ENCODE measurements at regions not wholly inside any gene's neighbourhood (a gene's known extent, or its start where the extent isn't known, plus 50 kb on each side); places are given as distances from the start of the nearest gene placed in this dataset.

GRCh38 chr12:3991798-3992580 is 118.8 kb upstream of the PARP11 start:
- Histone ChIP-seq H3K36me3 (ENCODE audit: insufficient read depth, low read length) (no peaks in the 10 kb centered on the region), H3K27ac (ENCODE audit: low read length) (no peak overlapping the region), H3K9ac (ENCODE audit: low read length) (no peak overlapping the region), H3K79me2 (replicated peaks; ENCODE audit: insufficient read depth, low read length) (no peaks in the 10 kb centered on the region), H3K4me2 (ENCODE audit: low read length) (no peak overlapping the region), H3K9me3 (ENCODE audit: low read length) (no peaks in the 10 kb centered on the region), H3K9me2 (ENCODE audit: insufficient read depth, low read length) (no peaks in the 10 kb centered on the region), H2AFZ (ENCODE audit: low read depth, low read length) (no peak overlapping the region), H3K4me3 (ENCODE audit: low read length) (no peak overlapping the region), H3F3A (ENCODE audit: insufficient read depth, low read length, poor library complexity, severe bottlenecking) (no peaks in the 10 kb centered on the region), H3K27me3 (ENCODE audit: insufficient read depth, low read depth, low read length) (no peaks in the 10 kb centered on the region), H4K20me1 (ENCODE audit: insufficient read depth) (no peaks in the 10 kb centered on the region)
- TF ChIP-seq EP300 (conservative IDR thresholded peaks at IDR 0.05; ENCODE audit: poor library complexity, severe bottlenecking), result no peak
- TF ChIP-seq EZH2 (IDR thresholded peaks at IDR 0.05; ENCODE audit: borderline replicate concordance, insufficient read depth, low read length, poor library complexity, severe bottlenecking), result no peak
- no peak for TF ChIP-seq SMC3 (conservative IDR thresholded peaks at IDR 0.05; ENCODE audit: poor library complexity)

- Histone ChIP-seq H2AFZ (ENCODE audit: low read depth, low read length) (no peak overlapping the region), H3F3A (ENCODE audit: insufficient read depth, low read length, poor library complexity, severe bottlenecking) (no peaks in the 10 kb centered on the region), H3K9me3 (ENCODE audit: low read length) (no peaks in the 10 kb centered on the region), H3K9me2 (ENCODE audit: insufficient read depth, low read length) (no peaks in the 10 kb centered on the region), H3K36me3 (ENCODE audit: insufficient read depth, low read length) (no peaks in the 10 kb centered on the region), H4K20me1 (ENCODE audit: insufficient read depth) (no peaks in the 10 kb centered on the region), H3K4me3 (ENCODE audit: low read length) (no peak overlapping the region), H3K27me3 (ENCODE audit: insufficient read depth, low read depth, low read length) (no peaks in the 10 kb centered on the region), H3K27ac (ENCODE audit: low read length) (no peak overlapping the region), H3K79me2 (replicated peaks; ENCODE audit: insufficient read depth, low read length) (no peaks in the 10 kb centered on the region), H3K9ac (ENCODE audit: low read length) (no peak overlapping the region), H3K4me2 (ENCODE audit: low read length) (no peak overlapping the region)
- TF ChIP-seq, protein P1, sequence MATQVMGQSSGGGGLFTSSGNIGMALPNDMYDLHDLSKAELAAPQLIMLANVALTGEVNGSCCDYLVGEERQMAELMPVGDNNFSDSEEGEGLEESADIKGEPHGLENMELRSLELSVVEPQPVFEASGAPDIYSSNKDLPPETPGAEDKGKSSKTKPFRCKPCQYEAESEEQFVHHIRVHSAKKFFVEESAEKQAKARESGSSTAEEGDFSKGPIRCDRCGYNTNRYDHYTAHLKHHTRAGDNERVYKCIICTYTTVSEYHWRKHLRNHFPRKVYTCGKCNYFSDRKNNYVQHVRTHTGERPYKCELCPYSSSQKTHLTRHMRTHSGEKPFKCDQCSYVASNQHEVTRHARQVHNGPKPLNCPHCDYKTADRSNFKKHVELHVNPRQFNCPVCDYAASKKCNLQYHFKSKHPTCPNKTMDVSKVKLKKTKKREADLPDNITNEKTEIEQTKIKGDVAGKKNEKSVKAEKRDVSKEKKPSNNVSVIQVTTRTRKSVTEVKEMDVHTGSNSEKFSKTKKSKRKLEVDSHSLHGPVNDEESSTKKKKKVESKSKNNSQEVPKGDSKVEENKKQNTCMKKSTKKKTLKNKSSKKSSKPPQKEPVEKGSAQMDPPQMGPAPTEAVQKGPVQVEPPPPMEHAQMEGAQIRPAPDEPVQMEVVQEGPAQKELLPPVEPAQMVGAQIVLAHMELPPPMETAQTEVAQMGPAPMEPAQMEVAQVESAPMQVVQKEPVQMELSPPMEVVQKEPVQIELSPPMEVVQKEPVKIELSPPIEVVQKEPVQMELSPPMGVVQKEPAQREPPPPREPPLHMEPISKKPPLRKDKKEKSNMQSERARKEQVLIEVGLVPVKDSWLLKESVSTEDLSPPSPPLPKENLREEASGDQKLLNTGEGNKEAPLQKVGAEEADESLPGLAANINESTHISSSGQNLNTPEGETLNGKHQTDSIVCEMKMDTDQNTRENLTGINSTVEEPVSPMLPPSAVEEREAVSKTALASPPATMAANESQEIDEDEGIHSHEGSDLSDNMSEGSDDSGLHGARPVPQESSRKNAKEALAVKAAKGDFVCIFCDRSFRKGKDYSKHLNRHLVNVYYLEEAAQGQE (IDR thresholded peaks at IDR 0.05; ENCODE audit: borderline replicate concordance), result no peak
- TF ChIP-seq RAD21 (conservative IDR thresholded peaks at IDR 0.05), result no peak
- no peak for TF ChIP-seq TAF1 (IDR thresholded peaks at IDR 0.05; ENCODE audit: low read depth)
- no peak for TF ChIP-seq CTCF (IDR thresholded peaks at IDR 0.05; ENCODE audit: poor library complexity, severe bottlenecking)
- no peak for TF ChIP-seq EP300 (conservative IDR thresholded peaks at IDR 0.05; ENCODE audit: poor library complexity, severe bottlenecking)
- no peak for TF ChIP-seq SMC3 (conservative IDR thresholded peaks at IDR 0.05; ENCODE audit: poor library complexity)
- TF ChIP-seq MXI1 (conservative IDR thresholded peaks at IDR 0.05; ENCODE audit: poor library complexity, severe bottlenecking), result no peak
- TF ChIP-seq POLR2AphosphoS5 (IDR thresholded peaks at IDR 0.05), result no peak
- no peak for TF ChIP-seq EZH2 (IDR thresholded peaks at IDR 0.05; ENCODE audit: borderline replicate concordance, insufficient read depth, low read length, poor library complexity, severe bottlenecking)
These were observed 117.5 kb upstream of the PARP11 start for GRCh38 chr12:3990501-3991280.
